ENCODE measurements at regions not wholly inside any gene's neighbourhood (a gene's known extent, or its start where the extent isn't known, plus 50 kb on each side); places are given as distances from the start of the nearest gene placed in this dataset.

DNA sequence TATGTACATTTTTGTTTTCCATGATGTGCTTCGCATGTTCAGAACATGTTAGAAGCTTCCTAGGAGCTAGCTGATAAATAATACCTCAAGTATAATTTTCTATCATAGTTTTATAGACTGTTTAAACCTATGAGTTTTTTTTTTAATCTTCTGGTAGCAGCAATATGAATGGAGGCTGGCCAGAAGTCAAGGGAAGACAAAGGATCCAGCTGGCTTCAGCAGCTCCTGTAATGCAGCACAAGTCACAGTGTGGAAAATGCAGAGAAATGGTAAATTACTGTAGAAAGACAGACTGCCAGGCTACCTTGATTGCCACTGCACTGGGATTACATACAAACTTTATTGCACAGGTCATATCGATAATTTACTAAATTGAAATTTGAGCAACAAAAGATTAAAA, 537.9 kb downstream of the IQCM start:
- POLR2A ChIA-PET, result no interaction called here
- no peaks in the 10 kb centered on the region for H3K9me3 ChIP-seq (ENCODE audit: control insufficient read depth, insufficient read depth, low read depth, low read length)
- no peak overlapping the region for H3K27ac ChIP-seq (ENCODE audit: extremely low read depth, low read depth, low read length)
- no peaks in the 10 kb centered on the region for H3K36me3 ChIP-seq (ENCODE audit: control insufficient read depth in 2 of 2, insufficient read depth in 1 of 2, low read length in 2 of 2)
- H3K4me1 ChIP-seq (ENCODE audit: control insufficient read depth, insufficient read depth, low read length), result no peaks in the 10 kb centered on the region
- CTCF ChIA-PET, result no interaction called here
- TF ChIP-seq ZNF76 (tag by site-specific recombination; IDR thresholded peaks at IDR 0.05; ENCODE audit: borderline replicate concordance, low read depth) (no peak), PRDM1 (tag by site-specific recombination; IDR thresholded peaks at IDR 0.05) (no peak), SALL2 (tag by site-specific recombination; IDR thresholded peaks at IDR 0.05; ENCODE audit: borderline replicate concordance) (no peak), ZNF138 (tag by site-specific recombination; IDR thresholded peaks at IDR 0.05; ENCODE audit: borderline replicate concordance) (no peak), ZSCAN16 (tag by site-specific recombination; IDR thresholded peaks at IDR 0.05) (no peak), EGR2 (tag by site-specific recombination; IDR thresholded peaks at IDR 0.05; ENCODE audit: low read depth) (no peak)
- TF ChIP-seq, protein P1, sequence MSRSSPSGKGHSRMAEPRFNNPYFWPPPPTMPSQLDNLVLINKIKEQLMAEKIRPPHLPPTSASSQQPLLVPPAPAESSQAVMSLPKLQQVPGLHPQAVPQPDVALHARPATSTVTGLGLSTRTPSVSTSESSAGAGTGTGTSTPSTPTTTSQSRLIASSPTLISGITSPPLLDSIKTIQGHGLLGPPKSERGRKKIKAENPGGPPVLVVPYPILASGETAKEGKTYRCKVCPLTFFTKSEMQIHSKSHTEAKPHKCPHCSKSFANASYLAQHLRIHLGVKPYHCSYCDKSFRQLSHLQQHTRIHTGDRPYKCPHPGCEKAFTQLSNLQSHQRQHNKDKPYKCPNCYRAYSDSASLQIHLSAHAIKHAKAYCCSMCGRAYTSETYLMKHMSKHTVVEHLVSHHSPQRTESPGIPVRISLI (tag by site-specific recombination; IDR thresholded peaks at IDR 0.05), result no peak
- TF ChIP-seq, protein P2, sequence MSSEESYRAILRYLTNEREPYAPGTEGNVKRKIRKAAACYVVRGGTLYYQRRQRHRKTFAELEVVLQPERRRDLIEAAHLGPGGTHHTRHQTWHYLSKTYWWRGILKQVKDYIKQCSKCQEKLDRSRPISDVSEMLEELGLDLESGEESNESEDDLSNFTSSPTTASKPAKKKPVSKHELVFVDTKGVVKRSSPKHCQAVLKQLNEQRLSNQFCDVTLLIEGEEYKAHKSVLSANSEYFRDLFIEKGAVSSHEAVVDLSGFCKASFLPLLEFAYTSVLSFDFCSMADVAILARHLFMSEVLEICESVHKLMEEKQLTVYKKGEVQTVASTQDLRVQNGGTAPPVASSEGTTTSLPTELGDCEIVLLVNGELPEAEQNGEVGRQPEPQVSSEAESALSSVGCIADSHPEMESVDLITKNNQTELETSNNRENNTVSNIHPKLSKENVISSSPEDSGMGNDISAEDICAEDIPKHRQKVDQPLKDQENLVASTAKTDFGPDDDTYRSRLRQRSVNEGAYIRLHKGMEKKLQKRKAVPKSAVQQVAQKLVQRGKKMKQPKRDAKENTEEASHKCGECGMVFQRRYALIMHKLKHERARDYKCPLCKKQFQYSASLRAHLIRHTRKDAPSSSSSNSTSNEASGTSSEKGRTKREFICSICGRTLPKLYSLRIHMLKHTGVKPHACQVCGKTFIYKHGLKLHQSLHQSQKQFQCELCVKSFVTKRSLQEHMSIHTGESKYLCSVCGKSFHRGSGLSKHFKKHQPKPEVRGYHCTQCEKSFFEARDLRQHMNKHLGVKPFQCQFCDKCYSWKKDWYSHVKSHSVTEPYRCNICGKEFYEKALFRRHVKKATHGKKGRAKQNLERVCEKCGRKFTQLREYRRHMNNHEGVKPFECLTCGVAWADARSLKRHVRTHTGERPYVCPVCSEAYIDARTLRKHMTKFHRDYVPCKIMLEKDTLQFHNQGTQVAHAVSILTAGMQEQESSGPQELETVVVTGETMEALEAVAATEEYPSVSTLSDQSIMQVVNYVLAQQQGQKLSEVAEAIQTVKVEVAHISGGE (tag by site-specific recombination; conservative IDR thresholded peaks at IDR 0.05; ENCODE audit: low read depth), result no peak
- H3K4me3 ChIP-seq (ENCODE audit: low read depth, low read length), result no peak overlapping the region

DNA sequence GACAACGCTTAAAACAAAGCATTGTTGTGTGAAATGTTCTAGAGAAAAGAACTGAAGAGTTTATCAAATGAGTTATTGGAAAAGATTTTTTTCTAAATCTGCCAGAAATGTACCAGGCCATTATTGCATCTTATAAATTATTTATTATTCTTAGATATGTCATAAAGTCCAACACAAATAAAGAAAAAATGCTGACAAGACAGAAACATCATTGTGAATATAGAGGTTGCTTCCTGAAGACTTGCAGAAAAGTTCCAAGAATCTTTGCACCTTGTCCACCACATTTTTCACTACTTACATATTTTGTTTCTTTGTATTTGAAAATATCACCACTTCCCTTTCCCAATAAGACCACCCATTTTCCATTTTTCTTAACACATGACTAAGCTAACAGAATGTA, 545.8 kb downstream of the IQCM start:
- POLR2A ChIA-PET, result no interaction called here
- Histone ChIP-seq H3K9me3 (ENCODE audit: control insufficient read depth, insufficient read depth, low read depth, low read length) (no peaks in the 10 kb centered on the region), H3K4me1 (ENCODE audit: control insufficient read depth, insufficient read depth, low read length) (no peaks in the 10 kb centered on the region), H3K36me3 (ENCODE audit: control insufficient read depth in 2 of 2, insufficient read depth in 1 of 2, low read length in 2 of 2) (no peaks in the 10 kb centered on the region), H3K27ac (ENCODE audit: extremely low read depth, low read depth, low read length) (no peak overlapping the region), H3K4me3 (ENCODE audit: low read depth, low read length) (no peak overlapping the region)
- TF ChIP-seq ZNF174 (tag by site-specific recombination; IDR thresholded peaks at IDR 0.05), result no peak
- no peak for TF ChIP-seq ZNF302 (tag by site-specific recombination; IDR thresholded peaks at IDR 0.05; ENCODE audit: low read depth)
- no peak for TF ChIP-seq ZNF221 (tag by site-specific recombination; IDR thresholded peaks at IDR 0.05; ENCODE audit: borderline replicate concordance)
- TF ChIP-seq TRIM28 (IDR thresholded peaks at IDR 0.05; ENCODE audit: borderline replicate concordance, low read length), result no peak
- no peak for TF ChIP-seq ZNF555 (tag by site-specific recombination; conservative IDR thresholded peaks at IDR 0.05)
- TF ChIP-seq ZNF530 (tag by site-specific recombination; IDR thresholded peaks at IDR 0.05; ENCODE audit: low read depth), result no peak
- TF ChIP-seq KLF7 (tag by site-specific recombination; IDR thresholded peaks at IDR 0.05; ENCODE audit: borderline replicate concordance), result no peak
- no peak for TF ChIP-seq BCL11B (tag by site-specific recombination; IDR thresholded peaks at IDR 0.05; ENCODE audit: low read depth)
- no peak for TF ChIP-seq ZFP37 (tag by site-specific recombination; IDR thresholded peaks at IDR 0.05)
- TF ChIP-seq, protein P3, sequence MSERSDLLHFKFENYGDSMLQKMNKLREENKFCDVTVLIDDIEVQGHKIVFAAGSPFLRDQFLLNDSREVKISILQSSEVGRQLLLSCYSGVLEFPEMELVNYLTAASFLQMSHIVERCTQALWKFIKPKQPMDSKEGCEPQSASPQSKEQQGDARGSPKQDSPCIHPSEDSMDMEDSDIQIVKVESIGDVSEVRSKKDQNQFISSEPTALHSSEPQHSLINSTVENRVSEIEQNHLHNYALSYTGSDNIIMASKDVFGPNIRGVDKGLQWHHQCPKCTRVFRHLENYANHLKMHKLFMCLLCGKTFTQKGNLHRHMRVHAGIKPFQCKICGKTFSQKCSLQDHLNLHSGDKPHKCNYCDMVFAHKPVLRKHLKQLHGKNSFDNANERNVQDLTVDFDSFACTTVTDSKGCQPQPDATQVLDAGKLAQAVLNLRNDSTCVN (tag by site-specific recombination; optimal IDR thresholded peaks at IDR 0.05), result no peak
- TF ChIP-seq, protein P4, sequence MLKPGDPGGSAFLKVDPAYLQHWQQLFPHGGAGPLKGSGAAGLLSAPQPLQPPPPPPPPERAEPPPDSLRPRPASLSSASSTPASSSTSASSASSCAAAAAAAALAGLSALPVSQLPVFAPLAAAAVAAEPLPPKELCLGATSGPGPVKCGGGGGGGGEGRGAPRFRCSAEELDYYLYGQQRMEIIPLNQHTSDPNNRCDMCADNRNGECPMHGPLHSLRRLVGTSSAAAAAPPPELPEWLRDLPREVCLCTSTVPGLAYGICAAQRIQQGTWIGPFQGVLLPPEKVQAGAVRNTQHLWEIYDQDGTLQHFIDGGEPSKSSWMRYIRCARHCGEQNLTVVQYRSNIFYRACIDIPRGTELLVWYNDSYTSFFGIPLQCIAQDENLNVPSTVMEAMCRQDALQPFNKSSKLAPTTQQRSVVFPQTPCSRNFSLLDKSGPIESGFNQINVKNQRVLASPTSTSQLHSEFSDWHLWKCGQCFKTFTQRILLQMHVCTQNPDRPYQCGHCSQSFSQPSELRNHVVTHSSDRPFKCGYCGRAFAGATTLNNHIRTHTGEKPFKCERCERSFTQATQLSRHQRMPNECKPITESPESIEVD (tag by site-specific recombination; IDR thresholded peaks at IDR 0.05), result no peak
- TF ChIP-seq, protein P5, sequence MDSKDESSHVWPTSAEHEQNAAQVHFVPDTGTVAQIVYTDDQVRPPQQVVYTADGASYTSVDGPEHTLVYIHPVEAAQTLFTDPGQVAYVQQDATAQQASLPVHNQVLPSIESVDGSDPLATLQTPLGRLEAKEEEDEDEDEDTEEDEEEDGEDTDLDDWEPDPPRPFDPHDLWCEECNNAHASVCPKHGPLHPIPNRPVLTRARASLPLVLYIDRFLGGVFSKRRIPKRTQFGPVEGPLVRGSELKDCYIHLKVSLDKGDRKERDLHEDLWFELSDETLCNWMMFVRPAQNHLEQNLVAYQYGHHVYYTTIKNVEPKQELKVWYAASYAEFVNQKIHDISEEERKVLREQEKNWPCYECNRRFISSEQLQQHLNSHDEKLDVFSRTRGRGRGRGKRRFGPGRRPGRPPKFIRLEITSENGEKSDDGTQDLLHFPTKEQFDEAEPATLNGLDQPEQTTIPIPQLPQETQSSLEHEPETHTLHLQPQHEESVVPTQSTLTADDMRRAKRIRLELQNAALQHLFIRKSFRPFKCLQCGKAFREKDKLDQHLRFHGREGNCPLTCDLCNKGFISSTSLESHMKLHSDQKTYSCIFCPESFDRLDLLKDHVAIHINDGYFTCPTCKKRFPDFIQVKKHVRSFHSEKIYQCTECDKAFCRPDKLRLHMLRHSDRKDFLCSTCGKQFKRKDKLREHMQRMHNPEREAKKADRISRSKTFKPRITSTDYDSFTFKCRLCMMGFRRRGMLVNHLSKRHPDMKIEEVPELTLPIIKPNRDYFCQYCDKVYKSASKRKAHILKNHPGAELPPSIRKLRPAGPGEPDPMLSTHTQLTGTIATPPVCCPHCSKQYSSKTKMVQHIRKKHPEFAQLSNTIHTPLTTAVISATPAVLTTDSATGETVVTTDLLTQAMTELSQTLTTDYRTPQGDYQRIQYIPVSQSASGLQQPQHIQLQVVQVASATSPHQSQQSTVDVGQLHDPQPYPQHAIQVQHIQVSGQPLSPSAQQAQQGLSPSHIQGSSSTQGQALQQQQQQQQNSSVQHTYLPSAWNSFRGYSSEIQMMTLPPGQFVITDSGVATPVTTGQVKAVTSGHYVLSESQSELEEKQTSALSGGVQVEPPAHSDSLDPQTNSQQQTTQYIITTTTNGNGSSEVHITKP (tag by site-specific recombination; IDR thresholded peaks at IDR 0.05), result no peak
- no peak for TF ChIP-seq SCRT2 (tag by site-specific recombination; IDR thresholded peaks at IDR 0.05)
- no peak for TF ChIP-seq ZNF776 (tag by site-specific recombination; IDR thresholded peaks at IDR 0.05; ENCODE audit: borderline replicate concordance)
- CTCF ChIA-PET, result no interaction called here
